Neural crest cell (in vitro differentiated cells): ENCODE measurements at regions not wholly inside any gene's neighbourhood (a gene's known extent, or its start where the extent isn't known, plus 50 kb on each side); places are given as distances from the start of the nearest gene placed in this dataset.

Experiments
- DNase-seq: peaks from one replicate; pipeline ENCODE4 v3.0.0; 2021; ENCODE audit warnings: low read depth, mixed read lengths, low spot score
- H3K27ac Mint-ChIP-seq: one replicate; pipeline ENCODE4 v1.8.0; 2021; ENCODE audit warnings: mild to moderate bottlenecking, mixed read lengths; ENCODE audit not compliant: unreplicated experiment
- H3K27me3 Mint-ChIP-seq: 2 replicates; pipeline ENCODE4 v1.8.0; 2021; ENCODE audit warnings: low read depth, mild to moderate bottlenecking, mixed read lengths
- H3K36me3 Mint-ChIP-seq: 2 replicates; pipeline ENCODE4 v1.8.0; 2021; ENCODE audit warnings: low read depth, mild to moderate bottlenecking, mixed read lengths
- H3K4me1 Mint-ChIP-seq: 2 replicates; pipeline ENCODE4 v1.8.0; 2021; ENCODE audit warnings: mixed read lengths
- H3K4me3 Mint-ChIP-seq: one replicate; pipeline ENCODE4 v1.8.0; 2021; ENCODE audit warnings: mild to moderate bottlenecking, mixed read lengths
- H3K9me3 Mint-ChIP-seq: 2 replicates; pipeline ENCODE4 v1.8.0; 2021; ENCODE audit warnings: mixed read lengths
- CTCF ChIP-seq: fragments of 200-600 bp; sonication (generic); conservative IDR thresholded peaks from 2 replicates; pipeline ENCODE4 v1.5.0; 2021; ENCODE audit warnings: antibody characterized with exemption, mild to moderate bottlenecking

DNA sequence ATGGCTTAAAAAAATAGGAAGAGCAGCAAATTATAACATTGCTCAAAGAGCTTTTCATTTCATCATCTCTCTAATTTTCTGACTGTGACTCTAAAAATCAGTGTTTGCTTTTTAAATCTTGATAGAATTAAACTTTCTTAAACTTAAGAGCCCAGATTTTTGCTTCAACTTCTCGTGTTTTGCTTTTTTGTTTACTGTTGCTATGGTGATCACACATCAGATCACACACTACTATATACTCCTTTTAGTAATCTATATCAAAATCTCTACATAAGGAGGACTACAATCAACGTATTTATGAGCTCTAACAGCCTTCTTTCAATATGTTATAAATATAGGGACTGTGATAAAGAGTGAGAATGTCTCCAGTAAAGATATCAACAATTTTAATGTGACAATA lies 537.3 kb downstream of the KCNT2 start:
- H3K4me1 Mint-ChIP-seq, result no peaks in the 10 kb centered on the region
- no peak overlapping the region for H3K4me3 Mint-ChIP-seq
- H3K27me3 Mint-ChIP-seq, result no peaks in the 10 kb centered on the region
- TF ChIP-seq CTCF, result no peak
- no peak overlapping the region for H3K27ac Mint-ChIP-seq
- H3K9me3 Mint-ChIP-seq, result no peaks in the 10 kb centered on the region
- DNase-seq, result no peak
- H3K36me3 Mint-ChIP-seq, result no peaks in the 10 kb centered on the region

DNA sequence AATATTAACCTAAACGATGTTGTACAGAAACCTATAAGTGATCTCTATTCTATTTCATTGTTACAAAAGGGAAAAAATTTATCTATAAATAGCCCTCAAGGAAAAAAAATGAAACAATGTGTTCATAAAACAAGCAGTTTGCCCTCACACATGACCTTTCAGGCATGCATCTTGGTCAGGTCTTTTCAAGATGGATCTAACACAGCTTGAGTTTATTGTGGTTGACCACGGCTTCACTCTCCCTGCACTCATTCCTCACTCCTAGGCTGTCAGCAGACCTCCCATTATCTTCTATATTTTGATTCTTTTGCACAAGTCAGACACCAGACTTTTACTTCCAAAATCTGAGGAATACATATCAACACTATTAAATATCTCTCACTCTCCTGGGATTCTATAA lies 544.3 kb downstream of the KCNT2 start:
- H3K27me3 Mint-ChIP-seq, result no peaks in the 10 kb centered on the region
- H3K4me1 Mint-ChIP-seq, result peaks cover 5% of the 10 kb centered on the region
- no peak for DNase-seq
- TF ChIP-seq CTCF, result no peak
- H3K36me3 Mint-ChIP-seq, result no peaks in the 10 kb centered on the region
- H3K4me3 Mint-ChIP-seq, result no peak overlapping the region
- H3K9me3 Mint-ChIP-seq, result no peaks in the 10 kb centered on the region
- H3K27ac Mint-ChIP-seq, result no peak overlapping the region

DNA sequence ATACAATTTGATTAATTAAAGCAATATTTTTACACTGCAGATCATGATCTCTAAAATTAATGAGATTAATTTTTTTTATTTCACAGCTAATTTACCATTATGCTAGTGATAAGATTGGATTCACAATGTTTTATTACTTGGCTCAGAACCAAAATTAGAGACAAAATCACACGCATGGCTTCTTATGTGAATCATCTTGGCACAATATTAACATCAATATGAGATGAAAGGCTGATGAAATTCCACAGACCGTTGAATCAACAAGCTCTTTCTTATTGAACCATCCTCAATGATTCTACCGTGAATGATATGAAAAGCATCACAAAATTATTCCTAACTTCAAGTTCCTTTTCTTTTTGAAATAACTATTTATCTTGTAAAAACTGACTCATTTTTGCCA lies 544.9 kb downstream of the KCNT2 start:
- no peaks in the 10 kb centered on the region for H3K27me3 Mint-ChIP-seq
- DNase-seq, result no peak
- H3K4me1 Mint-ChIP-seq, result peaks cover 5% of the 10 kb centered on the region
- no peaks in the 10 kb centered on the region for H3K36me3 Mint-ChIP-seq
- no peak for TF ChIP-seq CTCF
- H3K27ac Mint-ChIP-seq, result no peak overlapping the region
- no peaks in the 10 kb centered on the region for H3K9me3 Mint-ChIP-seq
- no peak overlapping the region for H3K4me3 Mint-ChIP-seq

GRCh38 chr1:196060539-196060938 lies 547.7 kb downstream of the KCNT2 start:
- Mint-ChIP-seq H3K27ac (no peak overlapping the region), H3K4me1 (peaks cover 5% of the 10 kb centered on the region), H3K9me3 (no peaks in the 10 kb centered on the region), H3K4me3 (no peak overlapping the region), H3K36me3 (no peaks in the 10 kb centered on the region), H3K27me3 (no peaks in the 10 kb centered on the region)
- no peak for DNase-seq
- no peak for TF ChIP-seq CTCF

- Mint-ChIP-seq H3K27me3 (no peaks in the 10 kb centered on the region), H3K9me3 (no peaks in the 10 kb centered on the region), H3K4me3 (no peak overlapping the region), H3K36me3 (no peaks in the 10 kb centered on the region), H3K27ac (no peak overlapping the region), H3K4me1 (peaks cover 4% of the 10 kb centered on the region)
- no peak for DNase-seq
- no peak for TF ChIP-seq CTCF
These were observed 549.0 kb downstream of the KCNT2 start for GRCh38 chr1:196059210-196059609.

DNA sequence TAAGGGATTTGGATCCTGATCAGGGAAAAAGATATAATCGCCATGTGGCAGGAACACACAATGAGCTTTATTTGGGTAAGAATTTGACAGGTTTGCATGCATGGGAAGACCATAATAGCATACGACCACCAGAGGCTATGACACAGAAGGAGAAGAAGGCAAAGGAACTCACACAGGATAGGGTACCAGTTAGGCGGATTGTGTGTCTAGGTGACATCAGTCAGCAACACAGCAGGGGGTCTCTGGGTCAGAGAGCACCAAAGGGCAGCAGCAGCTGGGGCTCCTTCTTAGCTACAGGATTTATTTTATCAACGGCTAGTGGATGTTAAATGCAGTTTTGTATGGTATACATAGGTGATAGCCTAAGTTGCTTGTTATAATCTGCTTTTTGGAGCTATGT lies 551.3 kb downstream of the KCNT2 start:
- H3K4me3 Mint-ChIP-seq, result no peak overlapping the region
- no peak for DNase-seq

More for the DNA sequence above, 551.3 kb downstream of the KCNT2 start:
- Mint-ChIP-seq H3K4me1 (no peaks in the 10 kb centered on the region), H3K27me3 (no peaks in the 10 kb centered on the region), H3K27ac (no peak overlapping the region), H3K36me3 (no peaks in the 10 kb centered on the region), H3K9me3 (no peaks in the 10 kb centered on the region)
- no peak for TF ChIP-seq CTCF
